OCI-LY3 (cell line): ENCODE measurements at regions not wholly inside any gene's neighbourhood (a gene's known extent, or its start where the extent isn't known, plus 50 kb on each side); places are given as distances from the start of the nearest gene placed in this dataset.

ENCODE experiments used
- CTCF ChIP-seq: fragments of 200-600, 300-600 bp; sonication (generic); IDR thresholded peaks from 2 replicates; pipeline ENCODE4 v1.5.1; 2014; ENCODE audit warnings: antibody characterized with exemption, low read length, low read depth
- EZH2phosphoT487 ChIP-seq: fragments of 200-600 bp; shearing (Covaris generic); IDR thresholded peaks from 2 replicates; pipeline ENCODE4 v1.6.1; 2018; ENCODE audit warnings: antibody characterized with exemption, mixed run types, low read depth

- no peak for TF ChIP-seq CTCF
- no peak for TF ChIP-seq EZH2phosphoT487
Observed at GRCh38 chr2:187826023-187826422, 271.8 kb upstream of the TFPI start.
